Stimulated activated CD8-positive, alpha-beta memory T cell treated with anti-CD3 and anti-CD28 coated beads, Interleukin-12 subunit alpha, Interleukin-12 subunit beta, amount 100 ng/mL, for 1 hour (primary cell): ENCODE measurements at regions not wholly inside any gene's neighbourhood (a gene's known extent, or its start where the extent isn't known, plus 50 kb on each side); places are given as distances from the start of the nearest gene placed in this dataset.

Experiments used
- DNase-seq: peaks from one replicate; pipeline ENCODE4 v3.0.0-alpha.2; 2020; ENCODE audit warnings: low read depth

GRCh38 chr1:163745204-163745603 is 423.4 kb downstream of the NUF2 start:
- no peak for DNase-seq

DNA sequence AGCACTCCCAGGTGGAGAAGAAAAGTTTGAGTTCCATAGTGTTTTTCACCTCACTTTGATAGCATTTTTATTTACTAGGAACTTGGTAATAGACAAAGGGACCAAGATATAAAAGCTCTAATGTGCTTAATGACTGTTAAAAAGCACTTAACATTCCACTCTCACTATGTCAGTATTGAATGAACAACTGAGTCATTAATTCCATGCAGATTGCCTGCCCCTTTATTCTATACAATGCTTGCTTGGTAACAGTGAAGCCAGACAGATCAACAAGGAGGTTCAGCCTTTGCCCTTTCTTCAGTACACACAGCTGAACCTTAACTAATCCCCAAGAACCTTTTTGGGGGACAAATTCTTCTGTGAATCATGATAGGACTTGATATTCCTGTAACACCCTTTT is 425.5 kb downstream of the NUF2 start:
- DNase-seq = no peak

DNA sequence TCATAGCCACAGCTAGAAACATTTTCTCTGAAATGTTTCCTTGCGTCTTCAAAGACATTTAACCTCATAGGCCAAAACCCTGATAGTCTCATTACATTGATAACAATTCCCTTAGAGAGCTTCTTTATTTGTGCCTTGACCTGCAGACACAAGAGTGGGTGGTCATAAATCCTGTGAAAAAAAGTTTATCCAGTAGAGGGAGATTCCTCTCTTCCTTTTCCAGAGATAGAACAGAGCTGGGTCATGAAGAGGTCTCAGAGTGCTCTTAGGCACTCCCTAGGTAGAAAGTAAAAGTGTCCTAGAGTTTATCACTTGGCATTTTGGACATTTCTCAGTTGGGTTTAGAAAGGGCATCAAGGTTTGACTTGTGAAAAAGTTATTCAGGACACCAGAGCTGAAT is 426.1 kb downstream of the NUF2 start:
- no peak for DNase-seq

GRCh38 chr1:163758977-163759670 is 437.4 kb downstream of the NUF2 start:
- no peak for DNase-seq

- DNase-seq = no peak
Measured at GRCh38 chr1:163761898-163762297, 440.1 kb downstream of the NUF2 start.

GRCh38 chr1:163766257-163766918 is 444.6 kb downstream of the NUF2 start:
- DNase-seq = no peak

DNA sequence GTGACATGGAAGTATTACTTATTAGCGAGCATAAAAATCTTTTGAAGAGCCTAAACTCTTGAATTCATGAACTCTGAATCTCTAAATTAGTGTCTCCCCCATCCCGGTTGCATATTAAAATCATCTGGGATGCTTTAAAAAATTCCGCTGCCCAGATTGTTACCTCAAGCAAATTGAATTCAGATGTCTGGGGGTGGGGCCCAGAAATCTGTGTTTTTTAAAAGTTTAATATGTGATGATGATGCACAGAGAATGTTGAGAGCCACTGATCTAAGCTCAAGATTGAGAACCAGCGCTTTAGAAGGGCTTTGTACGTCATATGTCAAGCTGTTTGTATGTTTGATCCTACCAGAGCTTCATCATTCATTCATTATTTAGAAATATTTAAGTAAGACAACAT is 446.8 kb downstream of the NUF2 start:
- DNase-seq = no peak

DNA sequence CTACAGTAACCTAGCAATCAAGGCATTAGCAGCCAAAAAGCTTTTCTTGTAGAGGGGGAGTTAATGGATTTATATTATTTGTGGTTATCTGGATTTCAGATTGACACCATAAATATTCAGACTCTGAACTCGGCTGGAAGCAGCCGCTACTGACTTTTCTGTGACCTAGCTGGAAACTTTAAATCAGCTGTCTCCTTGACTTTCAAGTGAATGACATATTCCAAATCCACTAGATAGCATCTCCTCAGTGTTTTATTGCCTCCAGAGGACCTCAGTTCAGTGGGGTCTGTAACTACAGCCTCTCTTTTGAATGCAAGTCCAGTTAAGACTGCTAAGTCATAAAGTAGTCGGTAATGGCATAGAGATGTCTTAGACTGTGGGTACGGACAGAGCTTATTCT is 448.5 kb downstream of the NUF2 start:
- no peak for DNase-seq

DNA sequence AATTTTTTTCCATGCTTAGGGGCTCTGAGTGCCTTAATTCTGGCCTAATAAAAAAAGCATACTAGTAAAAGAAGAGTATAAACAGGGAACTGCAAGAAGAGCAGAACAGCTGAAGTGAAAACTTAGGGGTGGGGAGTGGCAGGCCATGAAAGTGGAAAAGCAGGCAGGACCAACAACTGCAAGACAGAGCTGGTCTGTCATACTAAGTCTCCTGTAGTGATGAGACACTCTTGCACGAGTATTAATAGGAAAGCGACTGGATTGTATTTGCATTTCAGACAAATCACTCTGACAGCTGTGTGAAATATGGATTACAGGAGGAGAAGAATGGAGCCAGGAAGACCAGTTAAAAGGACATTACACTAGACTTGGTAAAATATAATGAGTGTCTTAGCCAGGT is 449.9 kb downstream of the NUF2 start:
- DNase-seq = no peak

GRCh38 chr1:163772246-163772645 is 450.5 kb downstream of the NUF2 start:
- no peak for DNase-seq

DNA sequence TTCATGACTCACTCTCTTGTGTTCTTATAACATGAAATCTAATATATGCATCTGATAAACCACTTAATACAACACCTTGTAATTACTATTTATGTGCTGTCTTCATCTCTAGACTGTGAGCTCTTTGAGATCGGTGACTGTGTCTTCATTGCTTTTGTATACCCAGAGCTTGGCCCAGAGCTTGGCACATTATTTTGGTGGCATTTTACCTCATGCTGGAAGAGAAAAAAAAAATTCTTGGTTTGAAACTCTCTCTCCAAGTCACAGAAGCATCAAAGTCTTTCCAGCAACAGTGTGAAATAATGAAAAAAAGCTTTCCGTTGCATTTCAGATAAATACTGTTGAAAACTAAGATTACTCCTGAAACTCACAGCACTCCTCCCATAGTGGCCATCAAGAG is 451.6 kb downstream of the NUF2 start:
- no peak for DNase-seq

- DNase-seq = no peak
Measured at GRCh38 chr1:163774401-163774945, 452.7 kb downstream of the NUF2 start.

DNA sequence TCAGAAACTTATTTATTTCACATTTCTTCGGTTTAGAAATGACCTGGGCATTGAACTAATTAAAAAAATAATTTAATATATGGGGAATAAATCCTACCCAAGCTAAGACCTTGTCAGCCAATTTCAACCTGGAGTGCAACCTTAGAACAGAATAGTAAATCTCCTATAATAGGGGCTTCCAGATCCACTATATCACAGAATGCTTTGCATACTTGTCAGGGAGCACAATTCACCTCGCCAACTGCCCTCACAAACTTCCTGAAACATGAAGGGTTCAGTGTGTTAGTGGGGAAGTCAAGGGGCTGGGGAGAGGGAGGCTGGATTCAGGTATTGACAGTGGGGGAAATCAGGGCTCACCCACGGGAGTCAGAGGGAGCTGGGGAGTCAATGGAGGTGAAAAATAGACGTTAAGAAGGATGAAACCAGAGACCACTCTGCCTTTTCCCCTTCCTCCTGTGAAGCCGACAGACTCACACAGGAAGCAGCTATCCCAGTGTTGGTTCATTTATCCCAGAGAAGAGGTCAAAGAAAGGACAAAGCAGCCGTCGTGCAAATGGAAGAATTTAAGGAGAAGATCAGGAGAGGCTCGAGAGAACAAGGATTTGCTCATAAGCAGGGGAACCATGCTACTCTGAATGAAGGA is 453.3 kb downstream of the NUF2 start:
- no peak for DNase-seq

DNA sequence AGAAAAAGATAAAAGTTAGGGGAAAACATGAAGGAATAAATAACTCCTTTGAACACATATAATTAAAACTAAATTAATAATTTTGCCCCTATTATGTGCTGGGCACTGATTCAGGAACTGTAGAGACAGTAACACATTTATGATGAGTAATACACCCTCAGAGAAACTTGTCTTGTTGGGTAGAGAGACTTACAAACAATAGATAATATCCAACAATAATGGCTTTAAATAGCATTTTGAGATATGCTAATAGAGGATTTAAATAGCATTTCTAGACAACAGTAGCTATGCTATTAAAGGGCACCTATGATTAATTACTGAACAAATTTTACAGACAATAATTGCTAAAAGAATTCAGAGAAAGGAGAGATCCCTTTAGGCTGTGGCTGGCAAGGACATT is 455.5 kb downstream of the NUF2 start:
- DNase-seq = no peak

- DNase-seq = no peak
Measured at GRCh38 chr1:163781146-163781545, 459.4 kb downstream of the NUF2 start.

- no peak for DNase-seq
Measured at GRCh38 chr1:163785868-163786405, 464.2 kb downstream of the NUF2 start.

GRCh38 chr1:163789911-163790310 is 468.2 kb downstream of the NUF2 start:
- DNase-seq = no peak

DNA sequence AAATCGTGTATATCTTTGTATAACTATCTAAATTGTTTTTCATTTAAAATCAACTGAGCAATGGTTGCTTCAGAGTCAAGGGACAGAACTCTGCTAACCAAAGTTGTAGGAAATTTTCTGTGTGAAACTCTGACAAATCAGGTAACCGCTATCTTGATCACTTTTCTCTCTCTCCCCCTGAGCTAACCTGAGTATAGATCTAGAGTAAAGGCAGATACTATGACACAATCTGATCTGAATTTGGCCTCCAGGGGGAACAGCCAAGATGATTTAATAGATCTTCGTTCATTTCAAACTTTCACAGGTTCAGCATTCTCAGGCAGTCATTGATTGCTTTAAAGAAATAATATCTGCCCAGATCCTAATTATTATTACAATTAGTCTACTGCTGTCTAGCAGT is 472.8 kb downstream of the NUF2 start:
- DNase-seq = no peak

DNA sequence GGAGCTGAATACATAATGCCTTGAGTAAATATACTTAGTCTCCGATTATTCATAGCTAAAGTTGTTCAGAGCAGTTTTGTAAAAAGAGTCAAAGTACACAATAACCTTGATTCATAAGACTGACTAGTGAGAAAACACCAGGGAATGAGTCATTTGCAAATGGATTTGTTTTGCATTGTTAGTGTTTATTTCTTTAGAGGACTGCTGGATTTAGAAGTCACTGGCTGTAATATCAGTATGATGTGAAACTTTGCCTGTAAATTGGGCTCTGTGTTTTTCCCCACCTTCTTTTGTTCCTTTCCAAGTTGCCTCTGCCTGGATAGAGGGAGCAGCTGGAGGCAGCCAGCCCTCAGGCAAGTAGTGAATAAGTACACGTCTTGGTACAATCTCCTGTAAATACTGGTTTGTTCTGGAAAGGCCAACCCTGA is 474.7 kb downstream of the NUF2 start:
- DNase-seq = no peak

- no peak for DNase-seq
Measured at GRCh38 chr1:163797816-163798215, 476.1 kb downstream of the NUF2 start.

- no peak for DNase-seq
Measured at GRCh38 chr1:163799190-163799805, 477.5 kb downstream of the NUF2 start.

- DNase-seq = no peak
Measured at GRCh38 chr1:163807331-163808049, 485.7 kb downstream of the NUF2 start.
